Colonic mucosa (tissue), 4 donors: ENCODE measurements at regions not wholly inside any gene's neighbourhood (a gene's known extent, or its start where the extent isn't known, plus 50 kb on each side); places are given as distances from the start of the nearest gene placed in this dataset.

Experiments
- DNase-seq: peaks from one replicate; pipeline ENCODE4 v3.0.0-alpha.2; 2020
- H3K27ac ChIP-seq: fragments of 200-600 bp; one replicate; pipeline ENCODE4 v1.8.0; 2021
- H3K27me3 ChIP-seq: fragments of 200-600 bp; one replicate; pipeline ENCODE4 v1.8.0; 2021
- H3K36me3 ChIP-seq: fragments of 200-600 bp; one replicate; pipeline ENCODE4 v1.8.0; 2021
- H3K4me1 ChIP-seq: fragments of 200-600 bp; one replicate; pipeline ENCODE4 v1.8.0; 2021; ENCODE audit warnings: mild to moderate bottlenecking
- H3K4me3 ChIP-seq: fragments of 200-600 bp; one replicate; pipeline ENCODE4 v1.8.0; 2021
- H3K9ac ChIP-seq, 2 donors: one replicate each; pipeline ENCODE4 v1.7.0; 2013; ENCODE audit warnings: control low read depth in 2 of 2, low read depth in 2 of 2, low read length in 2 of 2
- H3K9me3 ChIP-seq: fragments of 200-600 bp; one replicate; pipeline ENCODE4 v1.8.0; 2021
- intact Hi-C: fragments of 100-400 bp; cut with DNase I; formaldehyde crosslinking; loops from one replicate; pipeline ENCODE4 v1.14.1; 2022
- TF ChIP-seq, protein P1 (sequence below): fragments of 200-600 bp; IDR thresholded peaks from one replicate; pipeline ENCODE4 v1.8.0; 2022; ENCODE audit warnings: antibody characterized with exemption, mild to moderate bottlenecking
- donor health status: healthy.
- donor health status: DM: no; HTN: no; CAD: no.
- donor health status: DM: no; HTN: no; CAD: no.

DNA sequence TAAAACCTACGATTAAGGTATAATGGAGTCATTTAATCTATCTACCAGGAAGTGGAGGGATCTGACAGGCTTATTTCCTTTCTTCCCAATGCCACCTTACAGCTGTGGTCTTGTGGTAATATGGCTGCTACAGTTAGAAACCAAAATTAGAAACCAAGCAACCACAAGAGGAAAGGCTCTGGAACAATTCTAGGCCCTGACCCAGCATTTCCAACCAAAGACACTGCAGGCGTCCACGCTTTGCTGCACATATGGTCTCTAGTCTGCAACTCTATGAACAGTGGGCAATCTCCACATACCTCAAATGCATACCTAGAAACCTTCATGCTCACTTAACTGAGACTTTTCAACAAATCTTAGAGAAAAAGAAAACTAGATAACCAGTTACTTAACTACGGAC is 339.1 kb downstream of the NFIB start:
- TF ChIP-seq, protein P1, sequence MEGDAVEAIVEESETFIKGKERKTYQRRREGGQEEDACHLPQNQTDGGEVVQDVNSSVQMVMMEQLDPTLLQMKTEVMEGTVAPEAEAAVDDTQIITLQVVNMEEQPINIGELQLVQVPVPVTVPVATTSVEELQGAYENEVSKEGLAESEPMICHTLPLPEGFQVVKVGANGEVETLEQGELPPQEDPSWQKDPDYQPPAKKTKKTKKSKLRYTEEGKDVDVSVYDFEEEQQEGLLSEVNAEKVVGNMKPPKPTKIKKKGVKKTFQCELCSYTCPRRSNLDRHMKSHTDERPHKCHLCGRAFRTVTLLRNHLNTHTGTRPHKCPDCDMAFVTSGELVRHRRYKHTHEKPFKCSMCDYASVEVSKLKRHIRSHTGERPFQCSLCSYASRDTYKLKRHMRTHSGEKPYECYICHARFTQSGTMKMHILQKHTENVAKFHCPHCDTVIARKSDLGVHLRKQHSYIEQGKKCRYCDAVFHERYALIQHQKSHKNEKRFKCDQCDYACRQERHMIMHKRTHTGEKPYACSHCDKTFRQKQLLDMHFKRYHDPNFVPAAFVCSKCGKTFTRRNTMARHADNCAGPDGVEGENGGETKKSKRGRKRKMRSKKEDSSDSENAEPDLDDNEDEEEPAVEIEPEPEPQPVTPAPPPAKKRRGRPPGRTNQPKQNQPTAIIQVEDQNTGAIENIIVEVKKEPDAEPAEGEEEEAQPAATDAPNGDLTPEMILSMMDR = no peak
- Histone ChIP-seq H3K9ac (no peak overlapping the region), H3K27me3 (no peaks in the 10 kb centered on the region), H3K4me1 (no peaks in the 10 kb centered on the region), H3K36me3 (no peaks in the 10 kb centered on the region), H3K27ac (no peak overlapping the region), H3K9me3 (no peaks in the 10 kb centered on the region), H3K4me3 (no peak overlapping the region)
- intact Hi-C loops = no loop called here
- DNase-seq = no peak

DNA sequence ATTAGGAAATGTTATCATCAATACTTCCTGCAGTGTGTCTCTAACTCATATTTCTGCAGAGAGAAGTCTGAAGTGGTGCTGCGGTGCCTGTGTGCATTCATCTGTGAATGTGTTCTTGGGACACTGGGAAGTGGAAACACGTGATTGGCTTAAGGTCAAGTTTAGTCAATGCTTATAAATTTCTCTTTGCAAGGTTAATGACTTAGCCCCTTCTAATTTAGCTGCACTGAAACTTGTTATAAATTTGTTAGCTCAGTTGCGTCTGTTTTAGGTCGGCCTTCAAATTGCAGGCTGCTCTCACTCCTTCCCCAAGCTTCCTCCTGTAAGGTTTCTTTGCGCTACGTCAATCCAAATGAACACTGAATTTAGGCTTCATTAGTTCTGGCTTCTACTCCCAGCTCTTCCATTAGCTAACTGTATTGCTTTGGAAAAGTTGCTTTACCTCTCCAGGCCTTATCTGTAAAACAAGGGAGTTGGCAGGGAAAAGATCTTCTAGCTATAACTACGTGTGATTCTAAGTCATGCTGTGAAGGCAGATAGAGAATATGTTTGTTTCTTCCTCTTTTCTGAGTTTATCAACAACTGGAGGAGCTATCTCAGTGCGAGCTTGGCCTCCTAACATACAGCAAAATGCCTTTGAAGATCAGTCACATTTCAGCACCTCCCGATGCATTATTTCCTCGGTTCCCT is 341.8 kb downstream of the NFIB start:
- H3K9ac ChIP-seq = no peak overlapping the region
- TF ChIP-seq, protein P1 = no peak
- H3K27me3 ChIP-seq = no peaks in the 10 kb centered on the region
- no peak overlapping the region for H3K4me3 ChIP-seq
- no peak for DNase-seq
- no peaks in the 10 kb centered on the region for H3K4me1 ChIP-seq
- H3K27ac ChIP-seq = no peak overlapping the region
- intact Hi-C loops = no loop called here
- no peaks in the 10 kb centered on the region for H3K36me3 ChIP-seq
- H3K9me3 ChIP-seq = no peaks in the 10 kb centered on the region

DNA sequence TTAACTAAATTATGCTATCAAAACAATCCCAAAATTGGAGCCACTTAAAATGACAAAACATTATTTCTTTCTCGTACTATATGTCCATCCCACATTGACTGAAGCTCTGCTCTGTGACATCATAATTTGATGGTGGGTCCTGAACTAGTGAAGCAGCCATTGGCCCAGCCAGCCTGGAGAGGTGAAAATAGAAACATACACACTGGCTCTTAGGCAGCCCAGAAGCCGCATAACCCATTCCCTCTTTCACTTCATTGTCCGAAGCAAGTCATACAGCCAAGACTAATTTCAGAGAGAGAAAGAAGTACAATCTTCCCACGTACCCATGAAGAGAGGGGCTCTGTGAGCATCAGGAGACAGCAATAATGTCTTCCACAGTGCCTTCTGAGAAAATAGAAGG is 342.5 kb downstream of the NFIB start:
- TF ChIP-seq, protein P1 = no peak
- no peaks in the 10 kb centered on the region for H3K27me3 ChIP-seq
- no peaks in the 10 kb centered on the region for H3K9me3 ChIP-seq
- H3K9ac ChIP-seq = no peak overlapping the region
- DNase-seq = no peak
- H3K27ac ChIP-seq = no peak overlapping the region
- H3K4me3 ChIP-seq = no peak overlapping the region
- intact Hi-C loops = no loop called here
- no peaks in the 10 kb centered on the region for H3K4me1 ChIP-seq
- H3K36me3 ChIP-seq = no peaks in the 10 kb centered on the region

DNA sequence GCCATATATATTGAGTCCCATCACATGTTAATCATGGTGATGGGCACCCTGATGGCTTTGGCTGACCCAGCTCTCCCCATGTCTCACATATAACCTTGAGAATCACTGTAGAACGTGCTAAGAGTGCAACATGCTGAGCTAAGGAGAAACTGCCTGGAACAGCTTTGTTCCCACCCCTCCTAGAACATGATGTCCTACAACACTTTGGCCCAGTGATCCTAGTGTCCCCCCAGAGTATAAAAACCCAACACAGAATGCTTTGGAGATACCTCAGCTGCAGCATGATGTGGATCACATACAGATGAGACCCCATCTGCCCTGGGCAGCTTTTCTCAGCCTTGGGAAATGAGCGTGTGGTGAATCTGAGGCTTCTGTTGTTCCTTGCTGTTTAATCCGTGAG is 343.5 kb downstream of the NFIB start:
- Histone ChIP-seq H3K36me3 (no peaks in the 10 kb centered on the region), H3K4me3 (no peak overlapping the region), H3K27ac (no peak overlapping the region), H3K9me3 (no peaks in the 10 kb centered on the region), H3K27me3 (no peaks in the 10 kb centered on the region), H3K4me1 (no peaks in the 10 kb centered on the region), H3K9ac (no peak overlapping the region)
- TF ChIP-seq, protein P1 = no peak
- intact Hi-C loops = no loop called here
- no peak for DNase-seq

DNA sequence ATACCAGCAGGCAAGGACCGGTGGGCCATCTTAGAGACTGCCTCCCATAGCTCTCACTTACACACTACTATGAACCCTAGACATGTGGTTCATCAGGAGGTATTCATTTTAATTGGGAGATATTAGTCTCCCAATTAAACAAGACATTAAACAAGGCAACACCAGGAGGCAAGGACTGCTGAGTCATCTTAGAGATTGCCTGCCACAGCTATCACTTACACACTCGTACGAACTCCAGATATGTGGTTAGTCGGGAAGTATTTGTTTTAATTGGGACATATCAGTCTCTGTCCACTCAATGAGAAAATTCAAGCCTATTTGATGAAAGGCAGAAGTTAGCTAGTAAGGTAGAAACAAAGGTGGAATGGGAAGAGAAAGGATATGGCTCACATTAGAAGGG is 343.9 kb downstream of the NFIB start:
- intact Hi-C loops = no loop called here
- no peak for DNase-seq
- Histone ChIP-seq H3K4me3 (no peak overlapping the region), H3K9ac (no peak overlapping the region), H3K27ac (no peak overlapping the region), H3K9me3 (no peaks in the 10 kb centered on the region), H3K4me1 (no peaks in the 10 kb centered on the region), H3K27me3 (no peaks in the 10 kb centered on the region), H3K36me3 (no peaks in the 10 kb centered on the region)
- TF ChIP-seq, protein P1 = no peak
